ENCODE measurements at regions not wholly inside any gene's neighbourhood (a gene's known extent, or its start where the extent isn't known, plus 50 kb on each side); places are given as distances from the start of the nearest gene placed in this dataset.

DNA sequence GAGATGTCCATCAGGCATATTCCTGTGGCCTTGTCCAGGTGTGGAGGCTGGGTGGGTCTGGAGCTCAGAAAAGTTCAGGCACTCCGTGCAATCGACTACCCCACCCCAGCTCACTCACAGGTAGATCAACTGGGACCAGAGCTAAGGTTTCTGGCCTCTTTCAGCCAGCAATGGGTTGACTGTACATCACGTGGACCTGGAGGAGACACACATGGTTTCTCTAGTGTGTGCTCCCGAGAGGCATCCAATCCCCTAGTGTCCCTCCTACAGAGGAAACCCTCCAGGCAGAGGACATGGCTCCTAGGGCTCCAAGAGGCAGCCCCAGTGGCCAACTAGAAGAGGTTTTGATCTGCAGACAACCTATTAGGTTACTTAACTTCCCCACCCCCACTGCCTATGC, 119.5 kb upstream of the RGS6 start:
- ATAC-seq: no peak

GRCh38 chr14:71815110-71815509, 117.1 kb upstream of the RGS6 start:
- ATAC-seq: no peak

DNA sequence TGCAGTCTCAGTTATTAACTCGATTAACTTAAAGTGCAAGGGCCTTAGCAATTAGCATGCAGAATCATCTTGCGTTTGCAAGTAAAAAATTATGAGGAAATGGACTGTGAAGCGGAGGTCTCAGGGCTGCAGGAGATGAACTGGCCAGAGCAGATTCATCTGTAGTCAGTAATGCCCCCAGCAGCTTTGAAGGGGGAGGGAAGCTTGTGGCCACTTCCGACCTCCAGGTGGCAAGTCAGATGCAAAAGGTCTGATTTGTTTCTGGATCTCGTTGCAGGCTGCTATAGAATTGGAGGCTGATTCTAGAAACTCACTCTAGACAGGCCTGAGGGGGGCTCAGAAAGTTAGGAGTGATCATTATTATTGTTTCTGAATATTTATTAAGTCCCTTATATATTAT, 107.4 kb upstream of the RGS6 start:
- ATAC-seq: no peak

DNA sequence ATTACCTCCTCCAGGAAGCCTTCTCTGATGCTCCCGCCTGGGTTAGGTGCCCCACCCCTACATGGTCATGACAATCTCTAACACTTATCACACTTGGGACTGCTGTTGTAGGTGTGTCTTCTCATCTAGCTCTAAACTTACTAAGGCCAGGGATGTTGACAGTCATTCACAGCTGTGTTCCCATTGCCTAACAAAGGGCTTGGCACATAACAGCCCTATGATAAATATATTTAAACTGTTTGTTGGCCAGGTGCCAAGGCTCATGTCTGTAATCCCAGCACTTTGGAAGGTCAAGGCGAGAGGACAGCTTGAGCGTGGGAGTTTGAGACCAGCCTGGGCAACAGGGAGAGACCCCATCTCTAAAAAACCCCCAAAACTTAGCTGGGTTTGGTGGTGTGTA, 98.8 kb upstream of the RGS6 start:
- ATAC-seq: no peak

DNA sequence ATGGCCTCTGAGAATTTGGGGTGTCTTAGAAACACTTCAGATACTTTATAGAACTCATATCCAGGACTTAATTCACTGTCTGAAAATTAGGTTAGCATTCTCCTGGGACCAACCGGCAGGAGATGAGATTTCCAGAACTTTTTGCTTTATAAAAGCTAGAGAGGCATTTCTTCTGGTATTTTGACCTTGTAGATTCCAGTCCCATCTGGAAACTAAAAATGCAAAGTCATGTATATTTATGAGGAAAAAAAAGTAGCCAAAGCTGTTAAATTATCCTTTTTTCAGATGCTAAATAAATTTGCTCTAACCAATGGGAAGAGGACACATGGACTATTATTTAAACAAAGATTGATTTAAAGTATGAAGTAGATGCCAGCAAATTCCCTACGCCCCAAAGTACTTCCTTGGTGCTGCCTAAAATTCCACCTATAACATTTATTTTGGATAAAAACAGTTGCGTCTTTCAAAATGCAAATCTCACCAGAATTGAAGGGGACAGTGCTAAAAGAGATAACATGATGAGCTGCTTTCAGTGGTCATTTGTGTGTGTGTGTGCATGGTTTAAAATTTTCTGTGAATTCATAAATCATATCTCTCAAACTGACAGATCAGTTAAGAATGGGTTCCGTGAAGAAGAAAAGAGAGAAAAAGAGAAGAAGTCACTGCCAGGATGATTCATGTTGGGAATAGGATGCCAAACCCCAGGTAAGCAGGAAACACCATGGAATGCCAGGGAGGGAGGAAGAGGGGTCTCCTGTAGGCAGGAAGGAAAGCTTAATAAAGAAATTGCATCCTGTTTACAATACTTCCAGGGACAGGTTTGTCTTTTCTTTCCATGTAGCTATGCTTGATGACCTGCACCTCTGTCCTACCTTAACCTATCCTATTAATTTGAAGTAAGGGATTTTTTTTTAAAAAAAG, 97.7 kb upstream of the RGS6 start:
- ATAC-seq: no peak

GRCh38 chr14:71852181-71852580, 80.0 kb upstream of the RGS6 start:
- ATAC-seq: no peak

DNA sequence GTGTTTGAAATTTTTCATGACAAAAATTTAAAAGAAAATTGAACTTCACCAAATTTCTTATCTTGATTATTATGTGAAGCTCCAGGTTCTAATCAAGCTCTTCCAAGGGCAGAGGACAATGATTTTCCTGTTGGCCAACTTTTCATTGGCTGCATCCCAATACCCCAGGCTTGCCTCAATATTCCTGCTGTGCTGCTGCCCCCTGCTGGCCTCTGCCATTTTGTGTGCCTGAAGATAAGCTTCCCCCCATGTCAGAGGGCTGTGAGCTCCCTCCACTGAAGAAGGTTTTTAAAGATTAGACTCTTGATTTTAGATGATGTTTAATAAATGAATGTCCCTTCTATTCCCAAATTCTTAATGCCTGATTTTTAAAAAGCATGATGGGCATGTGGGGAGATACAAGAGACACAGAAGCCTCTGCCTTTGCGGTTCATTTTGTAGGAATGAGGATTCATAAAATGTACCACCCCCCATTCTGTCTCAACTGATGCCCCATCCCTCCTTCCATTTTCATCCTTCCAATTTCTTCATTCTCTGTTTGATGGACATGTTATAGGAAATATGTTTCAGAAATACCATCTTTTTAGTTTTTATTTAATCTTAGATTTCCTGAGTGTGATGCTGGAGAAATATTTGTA, 76.7 kb upstream of the RGS6 start:
- ATAC-seq: peak; percentile 81

DNA sequence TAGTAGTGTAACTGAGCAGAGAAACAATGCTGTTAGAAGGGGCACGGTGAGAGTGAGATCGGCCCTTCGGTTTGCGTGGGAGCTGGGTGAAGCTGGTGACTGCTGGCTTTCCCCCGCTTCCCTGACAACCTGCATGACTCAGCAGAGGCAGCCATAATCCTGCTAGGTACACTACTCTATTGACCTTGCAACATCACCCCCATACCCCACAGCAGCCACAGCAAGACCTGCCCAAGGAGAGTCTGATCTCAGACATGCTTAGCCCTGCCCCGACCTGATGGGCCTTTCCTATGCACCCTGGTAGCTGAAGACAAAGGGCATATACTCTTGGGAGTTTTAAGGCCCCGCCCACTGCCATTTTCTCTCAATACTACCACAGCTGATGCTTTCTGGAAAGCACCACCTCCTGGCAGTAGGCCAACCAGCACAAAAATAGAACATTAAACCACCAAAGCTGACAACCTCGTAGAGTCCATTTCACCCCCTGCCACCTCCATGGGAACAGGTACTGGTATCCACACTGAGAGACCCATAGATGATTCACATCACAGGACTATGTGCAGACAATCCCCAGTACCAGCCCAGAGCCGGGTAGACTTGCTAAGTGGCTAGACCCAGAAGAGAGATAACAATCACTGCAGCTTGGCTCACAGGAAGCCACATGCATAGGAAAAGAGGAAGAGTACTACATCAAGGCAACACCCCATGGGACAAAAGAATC, 75.9 kb upstream of the RGS6 start:
- peak; percentile 79 for ATAC-seq

DNA sequence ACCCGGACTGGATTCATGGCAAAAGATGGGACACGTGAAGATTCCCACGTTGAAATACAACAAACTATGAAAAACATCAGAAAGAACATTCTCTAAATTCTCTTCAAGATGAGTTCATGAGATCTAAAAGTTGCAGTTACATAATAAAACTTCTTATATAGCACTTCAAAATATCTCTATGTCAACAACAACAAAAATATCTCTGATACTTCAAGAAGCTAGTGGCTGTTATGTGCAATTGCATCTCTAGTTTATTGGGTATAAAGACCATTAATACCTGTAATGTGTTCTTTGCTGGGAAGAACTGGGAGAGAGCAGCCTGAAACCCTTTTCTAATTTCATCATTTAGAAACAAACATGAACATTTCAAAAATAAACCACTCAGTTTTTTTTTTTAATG, 69.2 kb upstream of the RGS6 start:
- ATAC-seq: no peak

- ATAC-seq: no peak
These were observed 68.5 kb upstream of the RGS6 start for GRCh38 chr14:71863766-71864165.
